Endothelial cell of umbilical vein (primary cell): ENCODE measurements at regions not wholly inside any gene's neighbourhood (a gene's known extent, or its start where the extent isn't known, plus 50 kb on each side); places are given as distances from the start of the nearest gene placed in this dataset.

Experiments
- BruUV-seq: library from RNA; stranded (reverse); fragments of 400-500 nt; replicated peaks from 2 replicates; lab custom pipeline; 2021; lab: Mats Ljungman, UMichigan
- CTCF ChIA-PET: fragments of 300-600, 350-600 bp; sonication (Branson Sonifier 250); formaldehyde crosslinking; loops from one replicate; lab custom pipeline; 2021; ENCODE audit warnings: antibody characterized with exemption, inconsistent platforms; lab: Charles Lee
- POLR2A ChIA-PET: fragments of 300-600, 350-600 bp; sonication (Branson Sonifier 250); formaldehyde crosslinking; loops from one replicate; lab custom pipeline; 2021; ENCODE audit warnings: antibody characterized with exemption, inconsistent platforms; lab: Charles Lee
- DNase-seq: peaks from one replicate; pipeline ENCODE4 v3.0.0-alpha.2; 2011; ENCODE audit warnings: low read depth, low spot score
- FAIRE-seq: peaks from 2 replicates; lab custom pipeline; 2011; peaks lifted over from hg19 to GRCh38; lab: Jason Lieb, UNC
- H2AFZ ChIP-seq: 2 replicates; pipeline ENCODE4 v1.6.0; 2012; ENCODE audit warnings: low read depth, low read length, control low read depth, inconsistent platforms
- H3K27ac ChIP-seq: 2 replicates; pipeline ENCODE4 v1.5.1; 2011; ENCODE audit warnings: low read depth, mild to moderate bottlenecking, control low read depth, low read length, moderate library complexity; ENCODE audit not compliant: insufficient read depth
- H3K27me3 ChIP-seq, 2 experiments: 2 replicates each; pipeline versions ENCODE4 v1.6.0 to v1.6.1; 2011; ENCODE audit warnings: low read length in 2 of 2, mixed read lengths in 1 of 2; ENCODE audit not compliant: control insufficient read depth in 2 of 2, insufficient read depth in 2 of 2
- H3K36me3 ChIP-seq, 2 experiments: 2 replicates in 1 of 2; 3 replicates in 1 of 2; pipeline ENCODE4 v1.5.1; 2011; ENCODE audit warnings: low read length in 2 of 2, mild to moderate bottlenecking in 1 of 2, moderate library complexity in 1 of 2; ENCODE audit not compliant: control insufficient read depth in 2 of 2, insufficient read depth in 2 of 2; ENCODE audit errors: extremely low read depth in 1 of 2
- H3K4me1 ChIP-seq: 3 replicates; pipeline ENCODE4 v1.5.1; 2011; ENCODE audit warnings: mild to moderate bottlenecking, low read length; ENCODE audit not compliant: control insufficient read depth, insufficient read depth; ENCODE audit errors: extremely low read depth
- H3K4me2 ChIP-seq: 2 replicates; pipeline ENCODE4 v1.6.1; 2011; ENCODE audit warnings: low read length, control low read depth, mixed read lengths; ENCODE audit not compliant: insufficient read depth
- H3K4me3 ChIP-seq, 3 experiments: fragments of 200-600 bp in 1 of 3; sonication (generic), shearing (Covaris generic) in 1 of 3; replicated peaks in 1 of 3; 2 replicates each; pipeline ENCODE4 v1.5.1; 2011 to 2016; ENCODE audit warnings: control low read depth in 3 of 3, low read length in 3 of 3, mild to moderate bottlenecking in 2 of 3, inconsistent platforms in 1 of 3, low read depth in 1 of 3, moderate library complexity in 1 of 3; ENCODE audit not compliant: insufficient read depth in 1 of 3
- H3K79me2 ChIP-seq: 2 replicates; pipeline ENCODE4 v1.6.0; 2012; ENCODE audit warnings: low read length, inconsistent platforms; ENCODE audit not compliant: control insufficient read depth, insufficient read depth
- H3K9ac ChIP-seq: replicated peaks from 2 replicates; pipeline ENCODE3; 2011; ENCODE audit warnings: low read length, control low read depth; ENCODE audit not compliant: insufficient read depth; ENCODE audit errors: extremely low read depth
- H3K9me1 ChIP-seq: replicated peaks from 3 replicates; pipeline ENCODE4 v1.6.0; 2011; ENCODE audit warnings: mild to moderate bottlenecking, low read length; ENCODE audit not compliant: control insufficient read depth, insufficient read depth; ENCODE audit errors: extremely low read depth
- H3K9me3 ChIP-seq: replicated peaks from 2 replicates; pipeline ENCODE4 v1.5.1; 2012; ENCODE audit warnings: low read length, inconsistent platforms; ENCODE audit not compliant: control insufficient read depth, insufficient read depth
- H4K20me1 ChIP-seq: replicated peaks from 2 replicates; pipeline ENCODE3; 2011; ENCODE audit warnings: mild to moderate bottlenecking, low read length; ENCODE audit not compliant: control insufficient read depth, insufficient read depth; ENCODE audit errors: extremely low read depth
- CTCF ChIP-seq, 2 donors: IDR thresholded peaks; 1 replicate in 1 of 2; 2 replicates in 1 of 2; pipeline ENCODE4 v1.5.1; 2011; ENCODE audit warnings: low read length in 2 of 2, mild to moderate bottlenecking in 2 of 2, moderate library complexity in 2 of 2, control low read depth in 1 of 2, inconsistent platforms in 1 of 2, low read depth in 1 of 2; ENCODE audit not compliant: insufficient read depth in 1 of 2; ENCODE audit errors: extremely low read depth in 1 of 2
- EZH2 ChIP-seq: IDR thresholded peaks from 2 replicates; pipeline ENCODE4 v1.6.1; 2012; ENCODE audit warnings: borderline replicate concordance, low read depth, mild to moderate bottlenecking, moderate library complexity, low read length, inconsistent platforms; ENCODE audit not compliant: severe bottlenecking
- FOS ChIP-seq: IDR thresholded peaks from 2 replicates; pipeline ENCODE4 v1.6.1; 2011; ENCODE audit warnings: mild to moderate bottlenecking, low read length, moderate library complexity, borderline replicate concordance; ENCODE audit not compliant: insufficient read depth
- GATA2 ChIP-seq: IDR thresholded peaks from 2 replicates; pipeline ENCODE4 v1.7.0; 2011; ENCODE audit warnings: low read depth, mild to moderate bottlenecking, moderate library complexity, mixed read lengths, low read length; ENCODE audit not compliant: insufficient read length, insufficient read depth
- JUN ChIP-seq: IDR thresholded peaks from 2 replicates; pipeline ENCODE4 v1.6.1; 2011; ENCODE audit warnings: borderline replicate concordance, low read depth; ENCODE audit not compliant: insufficient read length, insufficient read depth
- MAX ChIP-seq: IDR thresholded peaks from 2 replicates; pipeline ENCODE4 v1.6.1; 2011; ENCODE audit not compliant: insufficient read depth, insufficient read length
- MYC ChIP-seq: IDR thresholded peaks from one replicate; pipeline ENCODE4 v1.6.1; 2011; ENCODE audit warnings: mild to moderate bottlenecking, low read depth, low read length
- POLR2A ChIP-seq: IDR thresholded peaks from 2 replicates; pipeline ENCODE4 v1.6.1; 2012; ENCODE audit warnings: low read depth, mild to moderate bottlenecking, control low read depth, low read length
- POLR2AphosphoS5 ChIP-seq: IDR thresholded peaks from 2 replicates; pipeline ENCODE4 v1.6.1; 2012; ENCODE audit warnings: low read depth, mild to moderate bottlenecking, control low read depth, low read length, moderate library complexity; ENCODE audit not compliant: insufficient read depth
- dilution Hi-C: fragments of 300-500 bp; cut with MboI; formaldehyde crosslinking; loops from one replicate; pipeline ENCODE4 v1.15.0; 2019; ENCODE audit warnings: low sequenced_read_pairs; ENCODE audit not compliant: extremely low pct_ligation_motif_present
- intact Hi-C: fragments of 100-400 bp; cut with micrococcal nuclease; formaldehyde crosslinking; loops from one replicate; pipeline ENCODE4 v1.10.0; 2022

- Histone ChIP-seq H3K36me3 (no peaks in the 10 kb centered on the region), H4K20me1 (no peaks in the 10 kb centered on the region), H3K79me2 (no peaks in the 10 kb centered on the region), H3K27ac (no peak overlapping the region), H3K9me3 (no peaks in the 10 kb centered on the region), H3K4me1 (peaks cover 25% of the 10 kb centered on the region), H3K9me1 (no peaks in the 10 kb centered on the region), H3K4me2 (no peak overlapping the region), H3K4me3 (no peak overlapping the region), H2AFZ (no peak overlapping the region), H3K27me3 (peaks cover 0 to 6% of the 10 kb centered on the region in 2 experiments), H3K9ac (no peak overlapping the region)
- dilution Hi-C loops (no loop called here), intact Hi-C loops (no loop called here)
- FAIRE-seq (no peak), DNase-seq (no peak)
- ChIA-PET POLR2A (no interaction called here), CTCF (no interaction called here)
- BruUV-seq, result no TSS peak
- no peak for TF ChIP-seq POLR2A
- TF ChIP-seq MAX, result no peak
- no peak for TF ChIP-seq JUN
- no peak for TF ChIP-seq FOS
- TF ChIP-seq MYC, result no peak
- TF ChIP-seq GATA2, result no peak
- no peak for TF ChIP-seq CTCF (IDR thresholded peaks at IDR 0.05; ENCODE audit: extremely low read depth in 1 of 2, insufficient read depth in 1 of 2, low read depth in 1 of 2, low read length in 2 of 2)
- no peak for TF ChIP-seq POLR2AphosphoS5
- no peak for TF ChIP-seq EZH2
These were observed 304.1 kb downstream of the BUD13 start for GRCh38 chr11:116468699-116469098.
